ENCODE measurements at regions not wholly inside any gene's neighbourhood (a gene's known extent, or its start where the extent isn't known, plus 50 kb on each side); places are given as distances from the start of the nearest gene placed in this dataset.

GRCh38 chr7:15081891-15082290 lies 179.3 kb upstream of the DGKB start:
- TF ChIP-seq POLR2AphosphoS5 (IDR thresholded peaks at IDR 0.05; ENCODE audit: borderline replicate concordance, low read depth, low read length) (no peak), EZH2 (IDR thresholded peaks at IDR 0.05) (no peak)

Measured in SK-N-MC (cell line).